C1 segment of cervical spinal cord (tissue), 14 donors: ENCODE measurements at regions not wholly inside any gene's neighbourhood (a gene's known extent, or its start where the extent isn't known, plus 50 kb on each side); places are given as distances from the start of the nearest gene placed in this dataset.
A peak's percentile ranks its signal among the peaks of the same experiment; 100 is the strongest.

Experiments used
- DNase-seq, 14 donors: peaks; one replicate each; lab custom pipeline; 2025; lab: John Stamatoyannopoulos, UW

GRCh38 chr5:54927097-54927746, 58.2 kb downstream of the ESM1 start:
- DNase-seq = no peak

- no peak for DNase-seq
Observed at GRCh38 chr5:54924487-54924886, 60.9 kb downstream of the ESM1 start.

GRCh38 chr5:54917323-54917722, 68.1 kb downstream of the ESM1 start:
- DNase-seq = no peak

GRCh38 chr5:54915466-54916027, 69.8 kb downstream of the ESM1 start:
- DNase-seq = no peak

GRCh38 chr5:54912021-54912420, 73.4 kb downstream of the ESM1 start:
- DNase-seq = no peak

GRCh38 chr5:54909911-54910870, 75.2 kb downstream of the ESM1 start:
- no peak for DNase-seq

- no peak for DNase-seq
Observed at GRCh38 chr5:54908774-54909525, 76.4 kb downstream of the ESM1 start.

- peak in 5 of 14 donors; percentile 8 to 19 (median 12) for DNase-seq
Observed at GRCh38 chr5:54905942-54906537, 79.4 kb downstream of the ESM1 start.

- no peak for DNase-seq
Observed at GRCh38 chr5:54905246-54905795, 80.1 kb downstream of the ESM1 start.

- DNase-seq = no peak
Observed at GRCh38 chr5:54904425-54904824, 81.0 kb downstream of the ESM1 start.

GRCh38 chr5:54902791-54903473, 82.5 kb downstream of the ESM1 start:
- no peak for DNase-seq

GRCh38 chr5:54900984-54901725, 84.2 kb downstream of the ESM1 start:
- DNase-seq = no peak

GRCh38 chr5:54897001-54897400, 88.4 kb downstream of the ESM1 start:
- DNase-seq = no peak

- peak in 3 of 14 donors; percentile 1 to 17 (median 8) for DNase-seq
Observed at GRCh38 chr5:54895816-54896341, 89.5 kb downstream of the ESM1 start.

GRCh38 chr5:54894957-54895815, 90.2 kb downstream of the ESM1 start:
- DNase-seq = no peak

GRCh38 chr5:54889826-54890225, 95.6 kb downstream of the ESM1 start:
- DNase-seq = no peak

- no peak for DNase-seq
Observed at GRCh38 chr5:54887663-54888062, 97.7 kb downstream of the ESM1 start.

- no peak for DNase-seq
Observed at GRCh38 chr5:54886866-54887265, 98.5 kb downstream of the ESM1 start.
